ENCODE measurements at regions not wholly inside any gene's neighbourhood (a gene's known extent, or its start where the extent isn't known, plus 50 kb on each side); places are given as distances from the start of the nearest gene placed in this dataset.

- Histone ChIP-seq H3K4me1 (ENCODE audit: insufficient read depth) (no peaks in the 10 kb centered on the region), H3K27me3 (ENCODE audit: insufficient read depth) (no peaks in the 10 kb centered on the region), H4K20me1 (replicated peaks; ENCODE audit: insufficient read depth) (no peaks in the 10 kb centered on the region), H3K36me3 (ENCODE audit: insufficient read depth) (no peaks in the 10 kb centered on the region; the same call in 1 of the 2 replicates), H3K79me2 (replicated peaks; ENCODE audit: insufficient read depth) (no peaks in the 10 kb centered on the region), H3K4me3 (no peak overlapping the region), H3K9me2 (ENCODE audit: insufficient read depth) (no peaks in the 10 kb centered on the region), H3K4me2 (no peak overlapping the region), H2AFZ (no peak overlapping the region), H3F3A (replicated peaks; ENCODE audit: low read depth) (no peaks in the 10 kb centered on the region), H3K27ac (ENCODE audit: low read depth) (no peak overlapping the region)
- TF ChIP-seq ZNF114 (CRISPR knock-in tag; IDR thresholded peaks at IDR 0.05) (no peak), JUNB (IDR thresholded peaks at IDR 0.05; ENCODE audit: unreplicated experiment) (no peak), POLR2AphosphoS5 (IDR thresholded peaks at IDR 0.05; ENCODE audit: low read depth) (no peak), CTCF (conservative IDR thresholded peaks at IDR 0.05; ENCODE audit: low read depth in 2 of 2) (no peak), ZNF462 (CRISPR knock-in tag; IDR thresholded peaks at IDR 0.05) (no peak), NANOG (IDR thresholded peaks at IDR 0.05; ENCODE audit: borderline replicate concordance) (no peak), ZNF331 (CRISPR knock-in tag; IDR thresholded peaks at IDR 0.05; ENCODE audit: low read depth) (no peak), CREB1 (CRISPR knock-in tag; IDR thresholded peaks at IDR 0.05; ENCODE audit: low read depth) (no peak), ETS1 (IDR thresholded peaks at IDR 0.05) (no peak), EZH2phosphoT487 (IDR thresholded peaks at IDR 0.05; ENCODE audit: unreplicated experiment) (no peak), STAT1 (IDR thresholded peaks at IDR 0.05; ENCODE audit: unreplicated experiment) (no peak), EZH2 (IDR thresholded peaks at IDR 0.05; ENCODE audit: low read depth, unreplicated experiment) (no peak), REST (IDR thresholded peaks at IDR 0.05; ENCODE audit: unreplicated experiment) (no peak)
- Mint-ChIP-seq H3K4me1 (no peaks in the 10 kb centered on the region), H3K9me3 (peaks cover 13% of the 10 kb centered on the region), H3K27ac (no peak overlapping the region), H3K36me3 (ENCODE audit: low read depth) (peaks cover 8% of the 10 kb centered on the region; the same call in 2 of the 3 replicates), H3K27me3 (ENCODE audit: insufficient read depth, low read depth, poor library complexity) (no peaks in the 10 kb centered on the region), H3K4me3 (no peak overlapping the region)
- ATAC-seq (no peak), DNase-seq (ENCODE audit: low spot score) (no peak)
Measured at GRCh38 chr20:7829776-7830175, 110.5 kb downstream of the HAO1 start.

Measured in GM23338 (cell line).